ENCODE measurements at regions not wholly inside any gene's neighbourhood (a gene's known extent, or its start where the extent isn't known, plus 50 kb on each side); places are given as distances from the start of the nearest gene placed in this dataset.
"Not testable (repeated sequence)": the region's sequence is repeated elsewhere in the genome, so short reads cannot be mapped to it uniquely, and the experiment has no call there.

GRCh38 chr14:80024417-80024816, 186.9 kb downstream of the DIO2 start:
- Mint-ChIP-seq H3K9me3 (ENCODE audit: unreplicated experiment) (peaks cover 6% of the 10 kb centered on the region), H3K27ac (ENCODE audit: unreplicated experiment) (no peak overlapping the region), H3K36me3 (ENCODE audit: unreplicated experiment) (no peaks in the 10 kb centered on the region), H3K27me3 (ENCODE audit: unreplicated experiment) (peaks cover 12% of the 10 kb centered on the region), H3K4me1 (ENCODE audit: unreplicated experiment) (peaks cover 4% of the 10 kb centered on the region), H3K4me3 (ENCODE audit: unreplicated experiment) (no peak overlapping the region)
- no peak for DNase-seq (ENCODE audit: extremely low spot score, unreplicated experiment)
- TF ChIP-seq, protein P1, sequence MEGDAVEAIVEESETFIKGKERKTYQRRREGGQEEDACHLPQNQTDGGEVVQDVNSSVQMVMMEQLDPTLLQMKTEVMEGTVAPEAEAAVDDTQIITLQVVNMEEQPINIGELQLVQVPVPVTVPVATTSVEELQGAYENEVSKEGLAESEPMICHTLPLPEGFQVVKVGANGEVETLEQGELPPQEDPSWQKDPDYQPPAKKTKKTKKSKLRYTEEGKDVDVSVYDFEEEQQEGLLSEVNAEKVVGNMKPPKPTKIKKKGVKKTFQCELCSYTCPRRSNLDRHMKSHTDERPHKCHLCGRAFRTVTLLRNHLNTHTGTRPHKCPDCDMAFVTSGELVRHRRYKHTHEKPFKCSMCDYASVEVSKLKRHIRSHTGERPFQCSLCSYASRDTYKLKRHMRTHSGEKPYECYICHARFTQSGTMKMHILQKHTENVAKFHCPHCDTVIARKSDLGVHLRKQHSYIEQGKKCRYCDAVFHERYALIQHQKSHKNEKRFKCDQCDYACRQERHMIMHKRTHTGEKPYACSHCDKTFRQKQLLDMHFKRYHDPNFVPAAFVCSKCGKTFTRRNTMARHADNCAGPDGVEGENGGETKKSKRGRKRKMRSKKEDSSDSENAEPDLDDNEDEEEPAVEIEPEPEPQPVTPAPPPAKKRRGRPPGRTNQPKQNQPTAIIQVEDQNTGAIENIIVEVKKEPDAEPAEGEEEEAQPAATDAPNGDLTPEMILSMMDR (IDR thresholded peaks at IDR 0.05): no peak

DNA sequence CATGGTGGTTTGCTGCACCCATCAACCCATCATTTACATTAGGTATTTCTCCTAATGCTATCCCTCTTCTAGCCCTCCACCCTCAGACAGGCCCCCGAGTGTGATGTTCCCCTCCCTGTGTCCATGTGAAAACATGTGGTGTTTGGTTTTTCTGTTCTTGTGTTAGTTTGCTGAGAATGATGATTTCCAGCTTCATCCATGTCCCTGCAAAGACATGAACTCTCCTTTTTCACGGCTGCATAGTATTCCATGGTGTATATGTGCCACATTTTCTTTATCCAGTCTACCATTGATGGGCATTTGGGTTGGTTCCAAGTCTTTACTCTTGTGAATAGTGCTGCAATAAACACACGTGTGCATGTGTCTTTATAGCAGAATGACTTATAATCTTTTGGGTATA, 192.8 kb downstream of the DIO2 start:
- not testable (repeated sequence) for H3K4me1 Mint-ChIP-seq (ENCODE audit: unreplicated experiment); H3K27ac Mint-ChIP-seq (ENCODE audit: unreplicated experiment); DNase-seq (ENCODE audit: extremely low spot score, unreplicated experiment); H3K36me3 Mint-ChIP-seq (ENCODE audit: unreplicated experiment); H3K4me3 Mint-ChIP-seq (ENCODE audit: unreplicated experiment); H3K9me3 Mint-ChIP-seq (ENCODE audit: unreplicated experiment); H3K27me3 Mint-ChIP-seq (ENCODE audit: unreplicated experiment)

DNA sequence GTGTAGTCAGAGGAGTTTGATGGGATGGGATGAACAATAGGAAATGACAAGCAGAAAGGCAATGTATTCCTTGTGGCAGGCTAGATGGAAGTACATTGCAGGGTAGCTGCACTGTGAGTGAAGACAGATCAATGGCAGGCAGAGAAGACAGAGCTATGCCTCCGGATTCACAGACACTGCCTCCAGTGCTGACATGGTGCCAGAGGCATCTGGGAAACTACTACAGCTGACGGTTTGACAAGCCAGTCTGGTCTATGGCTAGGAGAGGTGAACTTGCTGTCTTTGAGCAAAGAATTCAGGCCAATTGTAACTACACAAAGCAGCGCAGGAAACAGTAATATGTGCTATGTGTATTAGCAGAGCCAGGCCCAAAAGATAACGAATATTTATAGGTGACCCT, 193.5 kb downstream of the DIO2 start:
- Mint-ChIP-seq H3K36me3 (ENCODE audit: unreplicated experiment) (no peaks in the 10 kb centered on the region), H3K9me3 (ENCODE audit: unreplicated experiment) (no peaks in the 10 kb centered on the region), H3K27me3 (ENCODE audit: unreplicated experiment) (peaks cover 4% of the 10 kb centered on the region), H3K4me3 (ENCODE audit: unreplicated experiment) (no peak overlapping the region), H3K4me1 (ENCODE audit: unreplicated experiment) (peaks cover 4% of the 10 kb centered on the region), H3K27ac (ENCODE audit: unreplicated experiment) (no peak overlapping the region)
- TF ChIP-seq, protein P1 (IDR thresholded peaks at IDR 0.05): no peak
- DNase-seq (ENCODE audit: extremely low spot score, unreplicated experiment): no peak

GRCh38 chr14:80010245-80010644, 201.1 kb downstream of the DIO2 start:
- H3K27me3 Mint-ChIP-seq (ENCODE audit: unreplicated experiment); H3K4me1 Mint-ChIP-seq (ENCODE audit: unreplicated experiment); H3K4me3 Mint-ChIP-seq (ENCODE audit: unreplicated experiment); H3K27ac Mint-ChIP-seq (ENCODE audit: unreplicated experiment); DNase-seq (ENCODE audit: extremely low spot score, unreplicated experiment); H3K36me3 Mint-ChIP-seq (ENCODE audit: unreplicated experiment); H3K9me3 Mint-ChIP-seq (ENCODE audit: unreplicated experiment): not testable (repeated sequence)

DNA sequence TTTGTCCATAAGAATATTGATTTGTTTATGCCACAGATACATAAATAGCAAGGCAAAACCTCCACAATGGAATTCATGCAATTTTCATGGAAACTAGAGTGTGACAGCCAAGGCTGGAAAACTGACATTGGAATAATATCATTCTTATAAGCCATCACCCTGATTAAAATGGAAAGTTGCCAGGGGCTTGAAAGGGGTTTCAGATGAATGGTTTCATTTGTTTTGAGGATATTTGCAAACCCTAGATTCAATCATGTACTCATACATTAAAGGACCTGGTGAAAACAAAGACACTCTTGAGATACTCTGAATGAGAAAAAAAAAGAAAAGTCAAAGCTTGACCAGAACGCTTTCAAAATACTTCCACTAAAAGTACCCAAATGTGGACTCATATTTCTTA, 205.7 kb downstream of the DIO2 start:
- peaks cover 3% of the 10 kb centered on the region for H3K27me3 Mint-ChIP-seq (ENCODE audit: unreplicated experiment)
- no peak overlapping the region for H3K4me3 Mint-ChIP-seq (ENCODE audit: unreplicated experiment)
- H3K36me3 Mint-ChIP-seq (ENCODE audit: unreplicated experiment): no peaks in the 10 kb centered on the region
- H3K27ac Mint-ChIP-seq (ENCODE audit: unreplicated experiment): no peak overlapping the region
- peaks cover 8% of the 10 kb centered on the region for H3K4me1 Mint-ChIP-seq (ENCODE audit: unreplicated experiment)
- TF ChIP-seq, protein P1 (IDR thresholded peaks at IDR 0.05): no peak
- H3K9me3 Mint-ChIP-seq (ENCODE audit: unreplicated experiment): peaks cover 4% of the 10 kb centered on the region
- no peak for DNase-seq (ENCODE audit: extremely low spot score, unreplicated experiment)

DNA sequence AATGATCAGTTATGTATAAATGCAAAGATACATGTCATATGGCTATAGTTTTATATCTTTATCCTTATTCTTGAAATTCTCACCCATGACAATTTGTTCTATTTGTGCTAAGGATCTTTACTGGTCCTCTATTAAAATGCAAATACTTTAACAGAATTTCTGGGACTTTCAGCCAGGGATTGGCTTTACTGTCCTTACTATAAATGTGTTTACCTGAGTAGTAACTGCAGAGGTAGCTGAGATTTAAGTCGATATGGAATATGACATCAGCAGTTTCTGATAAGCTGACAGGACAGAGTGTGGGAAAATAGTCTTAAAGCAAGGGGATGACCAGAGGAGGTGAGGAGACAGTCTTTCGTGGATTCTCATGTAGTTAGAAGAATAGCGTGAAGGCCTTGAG, 206.4 kb downstream of the DIO2 start:
- Mint-ChIP-seq H3K27me3 (ENCODE audit: unreplicated experiment) (peaks cover 3% of the 10 kb centered on the region), H3K36me3 (ENCODE audit: unreplicated experiment) (no peaks in the 10 kb centered on the region)

More for the DNA sequence above, 206.4 kb downstream of the DIO2 start:
- Mint-ChIP-seq H3K4me1 (ENCODE audit: unreplicated experiment) (peaks cover 8% of the 10 kb centered on the region), H3K9me3 (ENCODE audit: unreplicated experiment) (peaks cover 4% of the 10 kb centered on the region), H3K27ac (ENCODE audit: unreplicated experiment) (no peak overlapping the region), H3K4me3 (ENCODE audit: unreplicated experiment) (no peak overlapping the region)
- no peak for DNase-seq (ENCODE audit: extremely low spot score, unreplicated experiment)
- TF ChIP-seq, protein P1 (IDR thresholded peaks at IDR 0.05): no peak
